Ureter (tissue), 1 donor: ENCODE measurements at regions not wholly inside any gene's neighbourhood (a gene's known extent, or its start where the extent isn't known, plus 50 kb on each side); places are given as distances from the start of the nearest gene placed in this dataset.
"Not testable (repeated sequence)": the region's sequence is repeated elsewhere in the genome, so short reads cannot be mapped to it uniquely, and the experiment has no call there.

Source experiments
- DNase-seq: peaks from one replicate; pipeline ENCODE4 v3.0.0-alpha.2; 2020; ENCODE audit warnings: low spot score
- donor health status: DM: yes; HTN: yes; CAD: no.

DNA sequence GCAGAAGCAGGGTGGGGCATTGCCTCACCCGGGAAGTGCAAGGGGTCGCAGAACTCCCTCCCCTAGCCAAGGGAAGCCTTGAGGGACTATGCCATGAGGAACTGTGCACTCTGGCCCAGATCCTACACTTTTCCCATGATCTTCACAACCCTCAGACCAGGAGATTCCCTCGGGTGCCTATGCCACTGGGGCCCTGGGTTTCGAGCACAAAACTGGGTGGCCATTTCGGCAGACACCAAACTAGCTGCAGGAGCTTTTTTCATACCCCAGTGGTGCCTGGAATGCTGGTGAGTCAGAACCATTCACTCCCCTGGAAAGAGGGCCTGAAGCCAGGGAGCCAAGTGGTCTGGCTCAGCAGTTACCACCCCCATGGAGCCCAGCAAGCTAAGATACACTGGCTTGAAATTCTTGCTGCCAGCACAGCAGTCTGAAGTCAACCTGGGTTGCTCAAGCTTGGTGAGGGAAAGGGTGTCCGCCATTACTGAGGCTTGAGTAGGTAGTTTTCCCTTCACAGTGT lies 573.7 kb upstream of the ANO3 start:
- DNase-seq = no peak

DNA sequence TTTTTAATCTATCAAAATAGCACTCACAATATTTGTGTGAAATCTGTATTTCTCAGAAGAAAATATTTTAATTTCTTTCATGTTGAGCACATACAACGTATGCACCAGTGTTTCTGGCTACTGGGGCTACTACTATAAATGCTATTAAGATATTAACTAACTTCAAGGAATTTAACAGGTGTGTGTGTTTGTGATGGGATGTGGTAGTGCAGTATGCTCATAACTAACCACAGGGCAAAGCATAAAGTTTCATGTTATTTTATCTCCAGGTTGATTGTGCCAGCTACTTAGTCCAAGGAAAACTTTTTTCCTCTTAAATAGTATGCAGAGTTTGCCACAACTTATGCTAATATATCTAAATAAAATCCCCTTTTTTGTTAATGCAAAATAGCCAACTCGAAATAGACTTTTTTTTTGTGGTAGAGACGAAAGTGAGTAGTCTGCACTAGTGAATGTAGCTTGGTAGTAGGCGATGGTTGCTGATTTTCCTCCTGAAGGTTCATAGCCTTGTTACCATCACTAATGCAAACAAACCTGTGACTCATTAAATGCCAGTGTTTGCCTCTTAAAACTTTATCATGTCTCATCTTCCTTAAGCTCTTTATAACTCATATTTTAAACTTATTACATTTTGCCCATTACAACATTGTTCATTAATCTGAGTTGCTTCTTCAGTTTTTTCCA lies 565.5 kb upstream of the ANO3 start:
- DNase-seq = no peak

DNA sequence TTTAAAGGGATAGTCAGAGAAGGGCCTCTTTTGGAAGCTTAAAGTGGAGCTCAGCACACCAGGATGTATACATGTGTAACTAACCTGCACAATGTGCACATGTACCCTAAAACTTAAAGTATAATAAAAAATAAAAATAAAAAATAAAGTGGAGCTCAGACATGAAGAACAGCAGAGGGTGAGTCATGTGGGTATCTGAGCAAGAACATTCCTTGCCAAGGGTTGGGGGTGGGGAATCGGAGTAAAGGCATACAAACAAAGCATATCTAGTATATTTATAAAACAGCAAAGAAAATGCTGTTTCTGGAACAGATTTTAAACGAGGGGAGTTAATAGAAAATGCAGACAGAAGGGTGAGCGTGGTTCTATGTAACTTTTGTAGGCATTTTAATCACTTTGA lies 562.6 kb upstream of the ANO3 start:
- no peak for DNase-seq

DNA sequence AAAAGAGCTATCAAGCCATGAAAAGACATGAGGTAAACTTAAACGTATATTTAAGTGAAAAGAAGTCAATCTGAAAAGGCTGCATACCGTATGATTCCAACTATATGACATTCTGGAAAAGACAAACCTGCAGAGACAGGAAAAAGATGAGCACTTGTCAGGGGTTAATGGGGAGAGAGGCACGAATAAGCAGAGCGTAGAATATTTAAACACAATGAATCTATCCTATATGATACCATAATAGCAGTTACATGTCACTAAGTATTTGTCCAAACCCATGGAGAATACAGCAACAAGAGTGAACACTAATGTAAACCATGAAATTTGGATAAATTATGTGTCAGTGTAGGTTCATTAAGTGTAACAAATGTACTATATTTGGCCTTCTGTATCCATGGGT lies 560.3 kb upstream of the ANO3 start:
- DNase-seq = no peak

DNA sequence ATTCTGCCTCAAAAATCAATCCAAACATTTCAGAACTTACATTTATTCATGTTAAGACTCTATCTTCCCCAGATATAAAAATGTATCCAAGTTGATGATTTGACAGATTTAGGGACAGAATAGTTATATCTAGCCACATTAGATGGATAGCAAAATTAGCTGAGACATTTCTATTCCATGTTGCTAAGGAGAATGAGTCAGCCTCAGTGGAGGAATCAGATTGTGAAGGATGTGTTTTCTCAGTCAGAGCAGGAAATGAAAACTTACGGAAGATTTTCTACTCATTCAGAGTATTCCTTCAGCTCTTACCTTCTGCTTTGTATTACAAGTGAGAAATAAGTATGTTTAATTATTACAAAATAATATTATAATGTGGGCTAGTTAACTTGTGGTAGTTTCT lies 556.3 kb upstream of the ANO3 start:
- DNase-seq = no peak

DNA sequence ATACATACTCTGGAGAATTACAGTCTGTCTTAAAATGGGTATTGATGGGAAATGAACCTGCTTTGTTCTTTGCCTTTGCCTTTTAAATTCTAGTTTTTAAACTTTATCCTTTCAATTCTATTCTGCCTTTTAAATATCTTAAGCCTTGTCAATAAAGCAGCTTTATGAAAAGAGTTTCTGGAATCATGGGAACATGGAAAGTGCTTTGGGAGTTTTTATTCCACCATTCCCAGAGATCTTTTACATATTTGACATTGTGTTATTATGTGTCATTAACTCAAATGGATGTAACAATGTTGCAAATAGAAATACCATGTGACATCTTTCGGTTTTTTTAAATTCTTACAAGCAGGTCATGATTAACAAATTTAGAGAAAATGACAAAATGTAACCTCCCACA lies 555.7 kb upstream of the ANO3 start:
- no peak for DNase-seq

DNA sequence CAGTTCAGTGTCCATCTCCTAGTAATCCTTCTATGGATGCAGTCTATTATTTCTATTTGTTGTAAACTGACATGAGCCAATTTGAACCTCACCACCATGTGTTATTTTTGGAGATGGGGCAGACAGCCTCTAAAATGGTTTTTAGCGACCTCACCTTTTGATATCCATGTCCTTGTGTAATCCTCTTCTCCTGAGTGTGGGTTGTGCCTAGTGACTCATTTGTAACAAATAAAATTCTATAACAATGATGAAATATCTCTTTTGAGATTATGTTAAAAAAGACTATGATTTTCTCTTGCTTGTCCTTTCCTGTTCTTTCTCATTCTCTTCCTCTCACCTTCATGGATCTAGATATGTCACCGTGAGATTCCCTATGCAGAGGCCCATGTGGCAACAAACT lies 554.6 kb upstream of the ANO3 start:
- no peak for DNase-seq

DNA sequence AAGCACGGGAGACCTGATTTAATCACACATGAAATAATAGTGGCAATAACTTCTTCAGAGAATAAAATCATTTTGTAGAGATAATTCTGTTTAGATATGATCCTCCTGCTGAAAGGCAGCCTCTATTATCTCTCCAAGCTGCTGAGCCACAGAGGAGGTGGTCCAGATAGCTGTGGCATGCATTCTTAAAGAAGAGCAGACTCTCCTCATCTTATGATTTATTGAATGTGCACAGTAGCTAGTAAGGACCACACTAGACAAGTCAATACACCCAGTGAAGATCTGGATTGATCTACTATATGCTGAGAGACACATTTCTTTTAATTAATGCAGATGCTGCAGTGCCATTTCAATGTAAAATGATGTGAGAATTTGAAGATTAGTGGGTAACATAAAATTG lies 552.9 kb upstream of the ANO3 start:
- DNase-seq = no peak

DNA sequence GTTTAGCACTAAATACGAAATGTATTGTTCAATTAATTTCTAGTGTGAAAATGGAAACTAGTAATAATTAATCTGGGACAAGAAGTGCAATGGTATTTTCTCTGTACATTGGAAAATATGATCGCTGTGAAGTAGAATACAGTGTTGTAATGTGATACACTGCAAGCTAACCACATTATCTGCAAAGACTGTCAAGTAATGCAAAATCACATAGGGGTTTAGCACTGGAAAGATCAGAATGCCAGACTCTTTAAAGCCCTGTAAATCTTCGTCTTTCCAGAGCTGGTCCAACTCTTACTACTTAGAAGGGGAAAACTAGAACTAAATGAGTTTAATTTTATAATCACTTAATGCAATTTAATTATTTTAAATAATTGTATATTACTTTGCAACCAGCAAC lies 544.5 kb upstream of the ANO3 start:
- no peak for DNase-seq

DNA sequence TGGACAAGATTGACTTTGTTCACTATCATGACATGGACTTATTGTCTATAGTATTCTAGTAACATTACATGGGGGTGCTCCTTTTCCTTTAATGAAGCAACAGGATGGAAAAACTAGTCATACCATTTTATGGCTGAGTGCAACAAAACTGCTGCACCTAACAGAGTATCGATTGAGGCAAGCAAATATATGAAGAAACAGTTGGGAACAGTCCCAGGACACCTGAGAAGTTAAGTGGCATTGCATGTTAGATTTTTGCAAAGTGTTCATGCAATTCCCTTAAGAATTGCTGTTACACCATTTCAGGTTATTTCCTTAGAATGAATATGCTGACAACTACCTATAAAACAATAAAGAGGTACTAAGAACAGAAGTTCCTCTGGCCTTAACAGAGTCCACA lies 541.5 kb upstream of the ANO3 start:
- DNase-seq = no peak

DNA sequence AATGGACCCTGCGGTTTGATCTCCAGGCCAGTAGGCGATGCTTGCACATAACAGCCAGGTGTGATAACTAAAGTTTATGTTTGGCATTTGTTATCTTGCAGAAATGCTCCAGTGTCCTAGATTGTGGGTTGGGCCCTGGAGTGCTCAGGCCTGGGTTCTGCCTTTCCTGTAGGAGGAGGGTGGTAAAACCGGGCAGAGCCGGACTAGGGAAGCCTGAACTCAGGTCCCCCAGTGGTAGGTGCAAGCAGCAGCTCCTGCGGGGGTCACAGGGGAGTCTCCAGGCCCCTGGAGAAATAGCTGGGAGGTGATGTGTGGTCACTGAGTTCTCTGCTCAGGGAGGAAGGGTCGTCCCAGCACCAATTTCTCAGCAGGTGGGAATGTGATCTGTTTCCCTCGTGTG lies 538.3 kb upstream of the ANO3 start:
- DNase-seq = no peak

DNA sequence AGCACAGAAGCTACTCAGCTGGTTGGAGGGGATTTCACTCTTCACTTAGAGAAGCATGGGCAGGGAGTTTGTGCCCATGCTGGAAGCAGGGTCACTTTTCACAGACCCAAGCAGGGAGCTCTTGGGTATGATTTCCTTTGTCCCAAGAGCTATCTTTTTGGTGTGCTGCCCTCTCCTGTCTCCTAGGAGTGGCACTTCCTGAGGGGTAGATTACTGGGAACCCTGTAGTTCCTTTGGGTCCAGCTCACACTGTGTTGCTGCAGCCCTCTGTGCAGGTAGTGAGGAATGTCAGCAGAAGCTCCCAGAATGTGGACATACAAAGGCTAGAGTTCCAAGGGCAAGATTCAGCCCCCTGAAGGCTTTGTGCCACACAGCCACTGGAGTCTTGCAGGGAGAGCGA lies 537.1 kb upstream of the ANO3 start:
- DNase-seq = no peak

DNA sequence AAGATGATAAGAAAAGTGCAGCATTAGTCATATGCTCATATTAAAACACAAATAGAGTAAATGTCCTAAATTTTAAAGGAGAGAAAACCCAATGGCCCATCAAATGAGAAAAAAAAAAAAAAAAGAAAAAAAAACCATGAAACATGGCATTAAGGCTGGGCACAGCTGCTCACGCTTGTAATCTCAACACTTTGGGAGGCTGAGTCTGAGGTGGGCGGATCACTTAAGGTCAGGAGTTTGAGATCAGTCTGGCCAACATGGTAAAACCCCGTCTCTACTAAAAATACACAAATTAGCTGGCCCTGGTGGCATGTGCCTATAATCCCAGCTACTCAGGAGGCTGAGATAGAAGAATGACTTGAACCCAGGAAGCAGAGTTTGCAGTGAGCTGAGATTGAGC lies 515.5 kb upstream of the ANO3 start:
- DNase-seq = no peak

DNA sequence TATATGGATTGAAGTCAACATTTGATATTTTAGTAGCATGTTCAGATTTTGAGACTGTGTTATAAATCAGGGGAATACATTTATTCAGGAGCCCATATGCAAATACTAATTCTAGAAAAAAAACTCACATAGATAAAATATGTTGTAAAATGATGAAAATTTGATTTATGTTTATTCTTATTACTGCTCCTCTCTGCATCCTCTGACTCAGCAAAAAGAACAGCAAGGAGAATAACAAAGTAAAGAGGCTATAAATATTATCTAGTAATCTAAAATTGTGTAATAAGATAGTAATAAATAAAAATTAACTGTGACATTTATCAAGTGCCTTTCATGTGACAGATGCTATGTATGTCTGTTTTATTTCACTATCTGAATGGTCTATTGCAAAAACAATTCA lies 507.2 kb upstream of the ANO3 start:
- DNase-seq = no peak

DNA sequence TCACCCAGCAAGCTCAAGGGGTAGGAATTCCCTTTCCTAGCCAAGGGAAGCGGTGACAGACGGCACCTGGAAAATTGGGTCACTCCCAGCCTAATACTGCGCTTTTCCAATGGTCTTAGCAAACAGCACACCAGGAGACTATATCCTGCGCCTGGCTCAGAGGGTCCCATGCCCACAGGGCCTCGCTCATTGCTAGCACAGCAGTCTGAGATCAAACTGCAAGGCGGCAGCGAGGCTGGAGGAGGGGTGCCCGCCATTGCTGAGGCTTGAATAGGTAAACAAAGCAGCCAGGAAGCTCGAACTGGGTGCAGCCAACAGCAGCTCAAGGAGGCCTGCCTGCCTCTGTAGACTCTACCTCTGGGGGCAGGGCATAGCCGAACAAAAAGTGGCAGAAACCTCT lies 500.4 kb upstream of the ANO3 start:
- DNase-seq = not testable (repeated sequence)

DNA sequence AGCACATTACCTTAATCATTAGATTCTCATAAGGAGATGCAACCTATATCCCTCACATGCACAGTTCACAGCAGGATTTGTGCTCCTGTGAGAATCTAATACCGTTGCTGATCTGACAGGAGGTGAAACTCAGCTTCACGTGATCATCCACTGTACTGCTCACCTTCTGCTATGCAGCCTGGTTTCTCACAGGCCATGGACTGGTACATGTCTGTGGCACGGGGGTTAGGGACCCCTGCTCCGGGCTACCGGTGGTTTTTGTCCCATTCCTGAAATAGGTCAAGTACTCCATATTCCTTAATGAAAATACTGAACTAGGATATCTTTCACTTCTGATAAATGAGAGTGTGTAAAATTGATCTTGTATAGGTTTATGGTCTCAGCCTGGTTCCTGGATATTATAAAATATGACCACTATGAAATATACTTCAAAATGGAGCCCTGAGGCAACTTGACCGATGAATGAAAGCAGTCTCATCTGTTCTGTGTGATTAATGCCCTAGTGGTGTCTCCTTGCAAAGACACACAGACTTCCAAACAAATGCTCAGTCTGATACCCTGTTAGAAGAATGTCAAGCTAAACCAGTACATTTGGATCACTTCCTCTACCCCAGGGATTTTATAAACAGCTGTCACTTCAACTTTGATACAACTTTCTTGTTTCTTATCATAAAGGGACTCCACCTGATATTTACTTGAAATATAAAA lies 492.9 kb upstream of the ANO3 start:
- no peak for DNase-seq

DNA sequence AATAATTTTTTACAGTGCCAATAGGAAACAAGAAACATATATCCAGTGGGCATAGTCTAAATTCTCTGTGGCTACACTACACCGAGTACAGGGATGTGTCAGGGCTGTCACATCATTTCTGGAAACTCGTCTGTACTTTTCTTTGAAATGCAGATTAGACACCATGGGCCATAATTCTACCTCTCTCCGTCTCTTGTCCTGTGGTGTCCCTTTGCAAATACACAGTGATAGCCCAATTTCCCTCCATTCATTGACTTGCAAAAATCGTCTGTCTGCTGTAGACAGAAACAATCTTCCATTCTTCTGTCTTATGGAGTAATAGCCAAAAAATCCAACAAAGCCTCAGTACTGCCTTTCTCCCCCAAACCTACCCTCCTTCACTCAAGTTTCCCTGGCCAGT lies 487.1 kb upstream of the ANO3 start:
- no peak for DNase-seq

DNA sequence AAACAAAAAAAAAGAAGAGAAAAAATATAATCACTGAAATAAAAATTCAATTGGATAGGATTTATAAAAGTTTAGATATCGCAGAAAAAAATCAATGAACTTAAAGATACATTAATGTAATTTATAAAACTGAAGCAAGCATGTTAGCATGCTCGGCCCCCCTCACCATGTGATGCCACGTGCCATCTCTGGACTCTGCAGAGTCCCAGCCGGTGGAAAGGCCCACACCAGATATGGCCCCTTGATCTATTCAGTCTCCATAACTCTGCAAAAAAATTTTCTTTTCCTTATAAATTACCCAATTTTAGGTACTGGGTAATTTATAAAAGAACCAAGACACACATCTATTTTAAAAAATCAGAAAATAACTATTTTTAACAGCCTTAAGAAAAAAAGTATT lies 476.0 kb upstream of the ANO3 start:
- no peak for DNase-seq

DNA sequence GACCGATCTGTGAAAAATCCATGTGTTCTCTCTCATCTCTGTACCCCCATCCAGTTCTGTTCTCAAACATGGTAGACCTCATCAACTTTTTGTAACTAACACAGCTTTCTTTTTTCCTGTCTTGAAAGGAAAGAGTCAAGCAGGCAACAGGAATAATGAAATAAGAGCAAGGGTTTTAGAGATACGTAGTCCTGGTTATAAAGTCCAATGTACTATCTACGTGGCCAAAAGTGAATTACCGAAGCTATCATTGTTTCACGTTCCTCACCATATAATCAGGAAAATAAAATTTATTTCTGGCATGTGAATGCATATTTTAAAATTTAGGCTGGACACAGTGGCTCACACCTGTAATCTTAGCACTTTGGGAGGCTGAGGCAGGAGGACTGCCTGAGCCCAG lies 472.2 kb upstream of the ANO3 start:
- DNase-seq = no peak

DNA sequence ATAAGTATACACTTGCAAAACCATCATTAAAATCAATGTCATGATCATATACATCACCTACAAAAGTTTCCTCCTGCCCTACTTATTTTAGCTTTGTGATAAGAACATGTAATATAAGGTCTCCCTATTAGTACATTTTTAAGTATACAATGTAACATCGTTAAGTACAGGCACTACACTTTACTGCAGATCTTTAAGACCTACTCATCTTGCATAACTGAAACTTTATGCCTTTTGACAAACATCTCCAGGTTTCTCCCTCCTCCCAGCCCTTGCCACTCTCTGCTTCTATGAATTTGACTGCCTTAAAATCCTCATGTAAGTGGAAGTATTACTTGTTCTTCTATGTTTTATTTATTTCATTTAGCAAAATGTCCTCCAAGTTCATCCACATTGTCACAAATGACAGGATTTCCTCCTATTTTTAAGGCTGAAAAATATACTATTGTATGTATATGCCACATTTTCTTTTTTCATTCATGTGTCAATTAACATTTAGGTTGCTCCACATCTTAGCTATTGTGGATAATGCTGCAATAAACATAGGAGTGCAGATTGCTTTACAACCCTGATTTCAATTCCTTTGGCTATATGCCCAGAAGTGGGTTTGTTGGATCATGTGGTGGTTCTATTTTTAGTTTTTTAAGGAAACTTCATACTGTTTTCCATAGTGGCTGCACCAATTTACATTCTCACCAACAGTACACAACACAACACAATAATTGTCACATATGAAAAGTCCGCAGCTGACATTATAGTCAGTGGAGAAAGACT lies 471.1 kb upstream of the ANO3 start:
- DNase-seq = no peak

DNA sequence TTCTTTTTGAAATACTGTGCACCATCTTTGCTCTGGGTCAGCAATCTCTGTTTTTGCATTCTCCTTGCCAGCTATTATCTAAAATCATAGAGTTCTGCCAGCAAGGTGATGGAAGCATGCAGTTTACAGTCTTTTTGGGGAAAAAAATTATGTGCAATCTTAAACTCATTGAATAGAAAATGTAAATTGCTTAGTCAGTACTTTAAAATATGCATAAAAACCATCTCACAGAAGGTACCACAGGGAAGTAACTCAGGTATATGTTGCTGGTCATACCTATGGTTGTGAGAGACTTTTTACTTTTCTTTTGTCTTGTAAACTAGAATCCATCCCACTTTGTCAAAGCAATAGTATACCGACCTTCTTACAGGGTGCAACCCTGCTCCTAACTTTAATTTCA lies 469.8 kb upstream of the ANO3 start:
- no peak for DNase-seq

DNA sequence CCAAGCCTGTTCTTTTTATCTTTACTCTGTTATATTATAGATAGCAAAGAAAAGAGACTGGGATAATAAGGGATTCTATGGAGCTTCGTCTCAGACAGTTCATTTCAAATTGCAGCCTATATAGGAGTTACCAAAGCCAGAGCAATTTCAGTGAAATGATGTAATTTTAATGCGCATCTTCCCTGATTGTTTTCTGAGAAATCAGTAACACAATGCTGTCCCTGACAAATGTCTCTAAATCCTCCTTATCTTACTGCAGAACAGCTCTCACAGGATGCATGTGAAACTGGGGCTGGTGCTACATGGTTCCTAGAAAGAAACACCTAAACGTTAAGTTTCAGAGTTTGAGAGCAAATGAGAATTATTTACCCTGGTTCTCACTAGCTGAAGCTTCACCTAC lies 467.9 kb upstream of the ANO3 start:
- no peak for DNase-seq

DNA sequence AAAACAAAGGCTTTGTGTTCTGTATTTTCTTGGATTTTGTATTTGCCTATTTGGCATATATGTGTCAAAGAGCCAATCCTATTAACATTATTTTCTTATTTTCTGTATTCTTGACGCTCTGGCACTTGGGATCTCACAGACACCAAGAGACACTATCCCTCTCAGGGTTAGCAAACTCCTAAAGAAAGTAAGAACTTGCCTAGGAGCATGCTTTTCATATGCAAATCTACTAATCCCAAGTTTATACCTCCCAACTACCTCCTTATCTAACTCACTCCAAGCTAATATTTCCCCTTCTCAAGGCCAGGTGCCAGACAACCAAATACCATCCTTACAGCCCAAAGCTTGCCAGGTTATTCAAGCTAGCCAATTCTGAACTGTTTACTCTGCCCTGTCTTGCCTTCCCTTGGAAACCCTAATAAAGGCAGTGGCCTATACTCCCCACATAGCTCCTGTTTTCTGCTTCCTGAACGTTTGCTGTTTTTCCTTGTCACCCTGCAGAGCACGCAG lies 455.4 kb upstream of the ANO3 start:
- no peak for DNase-seq
